ENCODE measurements at regions not wholly inside any gene's neighbourhood (a gene's known extent, or its start where the extent isn't known, plus 50 kb on each side); places are given as distances from the start of the nearest gene placed in this dataset.

DNA sequence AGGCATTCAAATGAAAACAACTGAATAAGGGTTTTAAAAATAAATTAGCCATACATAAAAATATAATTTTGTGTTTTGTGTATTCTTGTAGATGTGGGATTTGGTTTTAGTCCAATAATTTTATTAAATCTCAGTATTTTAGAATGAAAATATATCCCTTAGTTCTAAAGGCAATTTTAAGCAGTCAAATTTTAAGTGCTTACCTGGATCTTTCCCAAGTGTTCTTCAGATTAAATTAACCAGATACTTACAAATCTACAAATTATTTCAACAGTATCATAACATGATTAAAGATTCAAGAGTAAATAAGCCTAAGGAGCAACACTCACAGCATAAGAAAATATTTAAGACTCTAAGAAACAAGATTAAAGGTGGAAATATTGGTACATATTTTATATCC, 275.0 kb upstream of the RBMS3 start:
- TF ChIP-seq, protein P1, sequence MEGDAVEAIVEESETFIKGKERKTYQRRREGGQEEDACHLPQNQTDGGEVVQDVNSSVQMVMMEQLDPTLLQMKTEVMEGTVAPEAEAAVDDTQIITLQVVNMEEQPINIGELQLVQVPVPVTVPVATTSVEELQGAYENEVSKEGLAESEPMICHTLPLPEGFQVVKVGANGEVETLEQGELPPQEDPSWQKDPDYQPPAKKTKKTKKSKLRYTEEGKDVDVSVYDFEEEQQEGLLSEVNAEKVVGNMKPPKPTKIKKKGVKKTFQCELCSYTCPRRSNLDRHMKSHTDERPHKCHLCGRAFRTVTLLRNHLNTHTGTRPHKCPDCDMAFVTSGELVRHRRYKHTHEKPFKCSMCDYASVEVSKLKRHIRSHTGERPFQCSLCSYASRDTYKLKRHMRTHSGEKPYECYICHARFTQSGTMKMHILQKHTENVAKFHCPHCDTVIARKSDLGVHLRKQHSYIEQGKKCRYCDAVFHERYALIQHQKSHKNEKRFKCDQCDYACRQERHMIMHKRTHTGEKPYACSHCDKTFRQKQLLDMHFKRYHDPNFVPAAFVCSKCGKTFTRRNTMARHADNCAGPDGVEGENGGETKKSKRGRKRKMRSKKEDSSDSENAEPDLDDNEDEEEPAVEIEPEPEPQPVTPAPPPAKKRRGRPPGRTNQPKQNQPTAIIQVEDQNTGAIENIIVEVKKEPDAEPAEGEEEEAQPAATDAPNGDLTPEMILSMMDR (conservative IDR thresholded peaks at IDR 0.05; ENCODE audit: low read length): no peak
- TF ChIP-seq EZH2phosphoT487 (IDR thresholded peaks at IDR 0.05; ENCODE audit: borderline replicate concordance, low read depth, low read length): no peak

Measured in OCI-LY7 (cell line).